ENCODE measurements at regions not wholly inside any gene's neighbourhood (a gene's known extent, or its start where the extent isn't known, plus 50 kb on each side); places are given as distances from the start of the nearest gene placed in this dataset.

DNA sequence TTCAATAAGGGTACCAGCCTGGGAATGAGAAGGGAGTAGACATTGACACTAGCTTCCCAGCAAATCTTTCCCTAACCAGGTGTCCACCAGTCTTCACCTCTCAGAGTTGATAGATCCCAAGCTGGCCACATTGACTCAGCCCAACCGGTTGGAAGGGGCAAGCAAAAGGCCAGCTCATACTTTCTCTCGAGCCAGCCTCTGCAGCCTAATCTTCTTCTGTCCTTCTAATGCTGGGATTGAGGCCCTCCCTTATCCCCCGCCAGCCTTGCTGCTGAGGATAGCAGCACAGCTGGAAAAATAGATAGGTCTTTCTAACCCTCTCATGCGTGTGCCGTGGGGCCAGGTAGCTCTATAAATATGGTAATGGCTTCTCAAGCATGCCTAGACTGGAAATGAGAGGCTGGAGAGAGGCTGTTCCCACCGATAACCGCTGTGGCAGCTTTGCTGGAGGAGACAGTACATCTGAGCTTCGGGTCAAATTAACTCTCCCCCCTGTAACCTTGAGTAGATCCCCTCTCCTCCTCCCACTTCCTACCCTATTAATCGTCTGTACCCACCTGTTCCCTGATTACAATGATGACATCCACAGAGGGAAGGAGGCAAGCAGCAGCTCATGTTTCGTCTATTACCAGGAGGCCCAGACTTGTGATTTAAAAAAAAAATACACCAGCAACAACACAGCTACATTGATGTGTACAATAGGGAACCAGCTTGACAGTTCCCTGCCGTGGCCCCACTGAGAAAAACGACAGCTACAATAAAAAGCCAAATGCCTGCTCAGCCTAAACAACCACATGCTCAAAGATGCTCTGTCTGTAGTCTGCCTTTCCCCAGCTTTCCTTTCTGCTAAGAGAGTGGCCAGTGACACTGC is 219.9 kb upstream of the BRINP1 start:
- TF ChIP-seq POLR2A (IDR thresholded peaks at IDR 0.05): no peak
- TF ChIP-seq, protein P1, sequence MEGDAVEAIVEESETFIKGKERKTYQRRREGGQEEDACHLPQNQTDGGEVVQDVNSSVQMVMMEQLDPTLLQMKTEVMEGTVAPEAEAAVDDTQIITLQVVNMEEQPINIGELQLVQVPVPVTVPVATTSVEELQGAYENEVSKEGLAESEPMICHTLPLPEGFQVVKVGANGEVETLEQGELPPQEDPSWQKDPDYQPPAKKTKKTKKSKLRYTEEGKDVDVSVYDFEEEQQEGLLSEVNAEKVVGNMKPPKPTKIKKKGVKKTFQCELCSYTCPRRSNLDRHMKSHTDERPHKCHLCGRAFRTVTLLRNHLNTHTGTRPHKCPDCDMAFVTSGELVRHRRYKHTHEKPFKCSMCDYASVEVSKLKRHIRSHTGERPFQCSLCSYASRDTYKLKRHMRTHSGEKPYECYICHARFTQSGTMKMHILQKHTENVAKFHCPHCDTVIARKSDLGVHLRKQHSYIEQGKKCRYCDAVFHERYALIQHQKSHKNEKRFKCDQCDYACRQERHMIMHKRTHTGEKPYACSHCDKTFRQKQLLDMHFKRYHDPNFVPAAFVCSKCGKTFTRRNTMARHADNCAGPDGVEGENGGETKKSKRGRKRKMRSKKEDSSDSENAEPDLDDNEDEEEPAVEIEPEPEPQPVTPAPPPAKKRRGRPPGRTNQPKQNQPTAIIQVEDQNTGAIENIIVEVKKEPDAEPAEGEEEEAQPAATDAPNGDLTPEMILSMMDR (IDR thresholded peaks at IDR 0.05): no peak
